SK-N-SH (cell line): ENCODE measurements at regions not wholly inside any gene's neighbourhood (a gene's known extent, or its start where the extent isn't known, plus 50 kb on each side); places are given as distances from the start of the nearest gene placed in this dataset.
"Not testable (repeated sequence)": the region's sequence is repeated elsewhere in the genome, so short reads cannot be mapped to it uniquely, and the experiment has no call there.

Source experiments
- CTCF ChIA-PET: fragments of 300-600, 350-600 bp; formaldehyde crosslinking; extraction: SDS; loops from one replicate; lab custom pipeline; 2021; lab: Yijun Ruan, JAX
- POLR2A ChIA-PET: fragments of 350-600 bp; sonication (Branson Sonifier 250); formaldehyde crosslinking; extraction: SDS; loops from one replicate; lab custom pipeline; 2020; ENCODE audit warnings: antibody characterized with exemption, inconsistent platforms; lab: Yijun Ruan, JAX
- DNase-seq: peaks from one replicate; pipeline ENCODE4 v3.0.0; 2012
- H2AFZ ChIP-seq: fragments of 200-600 bp; sonication (generic); 2 replicates; pipeline ENCODE4 v1.8.1; 2016; ENCODE audit warnings: antibody characterized with exemption, mild to moderate bottlenecking, low read depth
- H3F3A ChIP-seq: fragments of 200-600 bp; sonication (generic); replicated peaks from 2 replicates; pipeline ENCODE3; 2016; ENCODE audit warnings: antibody characterized with exemption, mild to moderate bottlenecking; ENCODE audit not compliant: insufficient read depth
- H3K27ac ChIP-seq, 2 experiments: fragments of 200-500 bp in 1 of 2; fragments of 200-600 bp in 1 of 2; sonication (Bioruptor generic) in 1 of 2; sonication (generic), shearing (Covaris generic) in 1 of 2; 2 replicates each; pipeline versions ENCODE4 v1.5.1 to v1.6.1; 2014 to 2016; ENCODE audit warnings: low read depth in 2 of 2, inconsistent platforms in 1 of 2, low read length in 1 of 2, mild to moderate bottlenecking in 1 of 2, mixed read lengths in 1 of 2
- H3K27me3 ChIP-seq: fragments of 200-600 bp; sonication (generic), shearing (Covaris generic); 2 replicates; pipeline ENCODE4 v1.6.1; 2016; ENCODE audit warnings: mixed run types; ENCODE audit not compliant: insufficient read depth
- H3K36me3 ChIP-seq, 2 experiments: fragments of 200-500 bp in 1 of 2; fragments of 200-600 bp in 1 of 2; sonication (Bioruptor generic) in 1 of 2; sonication (generic) in 1 of 2; replicated peaks in 1 of 2; 2 replicates each; pipeline versions ENCODE3 to v1.5.1; 2014 to 2016; ENCODE audit warnings: low read length in 1 of 2, mild to moderate bottlenecking in 1 of 2; ENCODE audit not compliant: insufficient read depth in 2 of 2, control insufficient read depth in 1 of 2
- H3K4me1 ChIP-seq, 2 experiments: fragments of 200-500 bp in 1 of 2; fragments of 200-600 bp in 1 of 2; sonication (Bioruptor generic) in 1 of 2; sonication (generic), shearing (Covaris generic) in 1 of 2; 2 replicates each; pipeline versions ENCODE4 v1.5.1 to v1.6.1; 2014 to 2016; ENCODE audit warnings: low read depth in 1 of 2, low read length in 1 of 2, mixed run types in 1 of 2; ENCODE audit not compliant: insufficient read depth in 2 of 2, control insufficient read depth in 1 of 2
- H3K4me2 ChIP-seq: fragments of 200-600 bp; sonication (generic), shearing (Covaris generic); 2 replicates; pipeline ENCODE4 v1.6.1; 2017; ENCODE audit warnings: mixed run types
- H3K4me3 ChIP-seq, 2 experiments: fragments of 200-500 bp in 1 of 2; fragments of 200-600 bp in 1 of 2; sonication (Bioruptor generic) in 1 of 2; sonication (generic), shearing (Covaris generic) in 1 of 2; 2 replicates each; pipeline versions ENCODE4 v1.5.1 to v1.8.1; 2014 to 2016; ENCODE audit warnings: low read depth in 2 of 2, inconsistent platforms in 1 of 2, low read length in 1 of 2, mild to moderate bottlenecking in 1 of 2, mixed read lengths in 1 of 2, moderate library complexity in 1 of 2
- H3K79me2 ChIP-seq: fragments of 200-600 bp; sonication (generic); 2 replicates; pipeline ENCODE4 v1.8.1; 2017; ENCODE audit warnings: mild to moderate bottlenecking; ENCODE audit not compliant: insufficient read depth
- H3K9ac ChIP-seq: fragments of 200-600 bp; sonication (generic); 2 replicates; pipeline ENCODE4 v1.6.1; 2017; ENCODE audit warnings: mixed run types
- H3K9me2 ChIP-seq: fragments of 200-600 bp; sonication (generic); 2 replicates; pipeline ENCODE4 v1.6.1; 2017; ENCODE audit warnings: mixed run types
- H3K9me3 ChIP-seq: fragments of 200-600 bp; sonication (generic); 2 replicates; pipeline ENCODE4 v1.6.1; 2017; ENCODE audit warnings: mixed run types, mild to moderate bottlenecking, moderate library complexity
- H4K20me1 ChIP-seq: fragments of 200-600 bp; sonication (generic); 2 replicates; pipeline ENCODE4 v1.6.1; 2017; ENCODE audit warnings: mild to moderate bottlenecking, mixed run types; ENCODE audit not compliant: insufficient read depth
- CHD2 ChIP-seq: fragments of 150-350 bp; IDR thresholded peaks from 2 replicates; pipeline ENCODE4 v1.6.1; 2018; ENCODE audit warnings: low read length; ENCODE audit not compliant: partially characterized antibody
- CTCF ChIP-seq: fragments of 200-600 bp; sonication (generic); IDR thresholded peaks from 2 replicates; pipeline ENCODE4 v1.6.1; 2017; ENCODE audit warnings: antibody characterized with exemption, mild to moderate bottlenecking, moderate library complexity
- ELF1 ChIP-seq: IDR thresholded peaks from 2 replicates; pipeline ENCODE4 v1.4.0; 2012
- EP300 ChIP-seq, 2 experiments: IDR thresholded peaks; 2 replicates each; pipeline versions ENCODE4 v1.4.0 to v1.6.1; 2012; ENCODE audit warnings: borderline replicate concordance in 1 of 2, low read depth in 1 of 2, low read length in 1 of 2
- EZH2phosphoT487 ChIP-seq: fragments of 200-600 bp; sonication (generic); IDR thresholded peaks from 2 replicates; pipeline ENCODE4 v1.6.1; 2017; ENCODE audit warnings: low read depth, mixed run types, mild to moderate bottlenecking, antibody characterized with exemption, moderate library complexity, borderline replicate concordance
- FOXJ3 ChIP-seq: sonication (generic); formaldehyde crosslinking; IDR thresholded peaks from 2 replicates; pipeline ENCODE4 v1.5.1; 2020; ENCODE audit warnings: mild to moderate bottlenecking, missing genetic modification reagents
- GABPA ChIP-seq: IDR thresholded peaks from 2 replicates; pipeline ENCODE4 v1.4.0; 2012; ENCODE audit warnings: low read depth, mild to moderate bottlenecking
- NFIC ChIP-seq: IDR thresholded peaks from 2 replicates; pipeline ENCODE4 v1.4.0; 2012; ENCODE audit warnings: borderline replicate concordance
- NRF1 ChIP-seq: IDR thresholded peaks from 2 replicates; pipeline ENCODE4 v1.6.1; 2012; ENCODE audit warnings: low read depth, mild to moderate bottlenecking, low read length
- POLR2AphosphoS5 ChIP-seq: IDR thresholded peaks from 2 replicates; pipeline ENCODE4 v1.6.1; 2012; ENCODE audit warnings: low read depth, low read length
- REST ChIP-seq: IDR thresholded peaks from 2 replicates; pipeline ENCODE4 v1.6.1; 2012; ENCODE audit warnings: mild to moderate bottlenecking, low read depth, low read length, moderate library complexity
- RFX5 ChIP-seq: IDR thresholded peaks from 2 replicates; pipeline ENCODE4 v1.6.1; 2012; ENCODE audit warnings: mild to moderate bottlenecking, improper control_type of control experiment, low read length
- RXRA ChIP-seq: IDR thresholded peaks from 2 replicates; pipeline ENCODE4 v1.4.0; 2012; ENCODE audit warnings: low read depth, mild to moderate bottlenecking, borderline replicate concordance
- SIN3A ChIP-seq: IDR thresholded peaks from 2 replicates; pipeline ENCODE4 v1.6.1; 2012; ENCODE audit warnings: low read depth, mild to moderate bottlenecking, low read length, moderate library complexity, borderline replicate concordance
- SMC3 ChIP-seq: IDR thresholded peaks from 2 replicates; pipeline ENCODE4 v1.6.1; 2012; ENCODE audit warnings: low read depth, low read length, improper control_type of control experiment
- TCF12 ChIP-seq: IDR thresholded peaks from 2 replicates; pipeline ENCODE4 v1.4.0; 2012
- TEAD4 ChIP-seq: IDR thresholded peaks from 2 replicates; pipeline ENCODE4 v1.4.0; 2012; ENCODE audit warnings: mild to moderate bottlenecking, borderline replicate concordance; ENCODE audit not compliant: insufficient read depth
- USF1 ChIP-seq: IDR thresholded peaks from 2 replicates; pipeline ENCODE4 v1.4.0; 2012; ENCODE audit warnings: low read depth, borderline replicate concordance
- USF2 ChIP-seq: fragments of 150-350 bp; IDR thresholded peaks from 2 replicates; pipeline ENCODE4 v1.6.1; 2017; ENCODE audit warnings: antibody characterized with exemption, low read length, low read depth, borderline replicate concordance
- YY1 ChIP-seq: IDR thresholded peaks from 2 replicates; pipeline ENCODE4 v1.4.0; 2012; ENCODE audit warnings: low read depth, mild to moderate bottlenecking
- WGBS: methylation state at CpG from one replicate; pipeline ENCODE4 v1.1.6; 2017; ENCODE audit warnings: low lambda C conversion rate; 5-methylcytosine and 5-hydroxymethylcytosine counted together

- Histone ChIP-seq H3F3A (no peaks in the 10 kb centered on the region), H3K4me2 (no peak overlapping the region), H4K20me1 (no peaks in the 10 kb centered on the region), H3K4me3 (no peak overlapping the region), H2AFZ (no peak overlapping the region), H3K9me2 (no peaks in the 10 kb centered on the region), H3K79me2 (no peaks in the 10 kb centered on the region), H3K4me1 (no peaks in the 10 kb centered on the region), H3K9ac (no peak overlapping the region), H3K9me3 (no peaks in the 10 kb centered on the region), H3K27me3 (no peaks in the 10 kb centered on the region)
- ChIA-PET POLR2A (no interaction called here), CTCF (no interaction called here)
- 2% methylated on average over 2 of the region's 2 CpGs for WGBS
- no peak for DNase-seq
- TF ChIP-seq TCF12 (no peak), CTCF (no peak), RXRA (no peak), GABPA (no peak), SMC3 (no peak), RFX5 (no peak), ELF1 (no peak), POLR2AphosphoS5 (no peak), SIN3A (no peak), YY1 (no peak), EP300 (IDR thresholded peaks at IDR 0.05; ENCODE audit: borderline replicate concordance in 1 of 2, low read depth in 1 of 2, low read length in 1 of 2) (no peak), REST (no peak), NFIC (no peak), TEAD4 (no peak), CHD2 (no peak), USF2 (no peak), FOXJ3 (CRISPR knock-in tag) (no peak), USF1 (no peak), EZH2phosphoT487 (no peak), NRF1 (no peak)
- TF ChIP-seq, all 33 proteins: peak for 0
- no peaks in the 10 kb centered on the region for H3K36me3 ChIP-seq
- H3K27ac ChIP-seq = no peak overlapping the region
Measured at GRCh38 chr4:110332483-110332882, 134.1 kb upstream of the ELOVL6 start.

GRCh38 chr4:110326426-110326825 lies 128.0 kb upstream of the ELOVL6 start:
- H3K79me2 ChIP-seq, H3F3A ChIP-seq, H3K9me2 ChIP-seq, H3K4me2 ChIP-seq, H3K4me1 ChIP-seq, H3K27me3 ChIP-seq, H3K27ac ChIP-seq, CTCF ChIA-PET, H4K20me1 ChIP-seq, H3K9ac ChIP-seq, H3K36me3 ChIP-seq, H3K9me3 ChIP-seq, H3K4me3 ChIP-seq, H2AFZ ChIP-seq, DNase-seq, POLR2A ChIA-PET: not testable (repeated sequence)
- 18% methylated on average over 4 of the region's 4 CpGs for WGBS
